Thyroid gland (tissue), 4 donors: ENCODE measurements at regions not wholly inside any gene's neighbourhood (a gene's known extent, or its start where the extent isn't known, plus 50 kb on each side); places are given as distances from the start of the nearest gene placed in this dataset.

Source experiments
- DNase-seq, 2 donors: peaks; one replicate each; pipeline ENCODE4 v3.0.0-alpha.2; 2019
- H3K27ac ChIP-seq, 3 donors: fragments of 200-600 bp; sonication (generic); 1 replicate in 2 of 3; 2 replicates in 1 of 3; pipeline ENCODE4 v1.5.1; 2016 to 2019; ENCODE audit warnings: mild to moderate bottlenecking in 1 of 3, moderate library complexity in 1 of 3
- H3K27me3 ChIP-seq: fragments of 200-600 bp; sonication (generic); one replicate; pipeline ENCODE4 v1.5.1; 2019
- H3K36me3 ChIP-seq, 2 donors: fragments of 200-600 bp; sonication (generic); one replicate each; pipeline ENCODE4 v1.5.1; 2016 to 2019
- H3K4me1 ChIP-seq, 2 donors: fragments of 200-600 bp; sonication (generic); one replicate each; pipeline ENCODE4 v1.5.1; 2017 to 2019
- H3K4me3 ChIP-seq, 3 donors: fragments of 200-600 bp; sonication (generic); replicated peaks in 1 of 3; 1 replicate in 2 of 3; 2 replicates in 1 of 3; pipeline ENCODE4 v1.5.1; 2016; ENCODE audit warnings: mild to moderate bottlenecking in 1 of 3
- H3K9me3 ChIP-seq: fragments of 200-600 bp; sonication (generic); one replicate; pipeline ENCODE4 v1.5.1; 2017
- CTCF ChIP-seq, 6 experiments: fragments of 200-600 bp in 3 of 6; fragments of 450-650 bp in 3 of 6; sonication (generic) in 3 of 6; IDR thresholded peaks; one replicate each; pipeline ENCODE4 v1.5.1; 2016 to 2019; ENCODE audit warnings: antibody characterized with exemption in 6 of 6, mild to moderate bottlenecking in 2 of 6, inconsistent platforms in 1 of 6, moderate library complexity in 1 of 6
- POLR2A ChIP-seq, 2 donors: fragments of 450-650 bp; IDR thresholded peaks; one replicate each; pipeline ENCODE4 v1.6.1; 2017; ENCODE audit warnings: antibody characterized with exemption in 2 of 2, mild to moderate bottlenecking in 2 of 2, moderate library complexity in 1 of 2
- WGBS, 2 donors: methylation state at CpG; one replicate each; pipeline ENCODE4 v1.1.5; 2017; 5-methylcytosine and 5-hydroxymethylcytosine counted together
- intact Hi-C: fragments of 100-400 bp; cut with DNase I; formaldehyde crosslinking; loops from one replicate; pipeline ENCODE4 v1.15.1; 2023

GRCh38 chr15:95923792-95924191 lies 406.7 kb upstream of the NR2F2 start:
- intact Hi-C loops: no loop called here
- Histone ChIP-seq H3K27ac (no peak overlapping the region), H3K36me3 (no peaks in the 10 kb centered on the region), H3K4me3 (no peak overlapping the region), H3K4me1 (no peaks in the 10 kb centered on the region), H3K9me3 (no peaks in the 10 kb centered on the region), H3K27me3 (no peaks in the 10 kb centered on the region)
- 89 to 91% methylated on average over 4 of the region's 4 CpGs for WGBS, 2 donors
- no peak for DNase-seq
- TF ChIP-seq POLR2A (IDR thresholded peaks at IDR 0.05): no peak
- TF ChIP-seq CTCF (IDR thresholded peaks at IDR 0.05): no peak

- no peaks in the 10 kb centered on the region for H3K9me3 ChIP-seq
- H3K4me3 ChIP-seq: no peak overlapping the region
- no peak for DNase-seq
- no peak for TF ChIP-seq POLR2A (IDR thresholded peaks at IDR 0.05)
- TF ChIP-seq CTCF (IDR thresholded peaks at IDR 0.05): no peak
- no peaks in the 10 kb centered on the region for H3K4me1 ChIP-seq
- no peak overlapping the region for H3K27ac ChIP-seq
- no peaks in the 10 kb centered on the region for H3K27me3 ChIP-seq
- WGBS, 2 donors: 88 to 93% methylated on average over 3 of the region's 3 CpGs
- no peaks in the 10 kb centered on the region for H3K36me3 ChIP-seq
- intact Hi-C loops: no loop called here
These were observed 401.7 kb upstream of the NR2F2 start for GRCh38 chr15:95928822-95929221.

GRCh38 chr15:95929232-95929846 lies 401.2 kb upstream of the NR2F2 start:
- no peaks in the 10 kb centered on the region for H3K36me3 ChIP-seq
- H3K4me3 ChIP-seq: no peak overlapping the region
- no peak for DNase-seq
- no peaks in the 10 kb centered on the region for H3K27me3 ChIP-seq
- no peaks in the 10 kb centered on the region for H3K9me3 ChIP-seq
- WGBS, 2 donors: 61 to 69% methylated on average over 7 of the region's 7 CpGs
- intact Hi-C loops: no loop called here
- no peak overlapping the region for H3K27ac ChIP-seq
- TF ChIP-seq POLR2A (IDR thresholded peaks at IDR 0.05) (no peak), CTCF (IDR thresholded peaks at IDR 0.05) (no peak)
- no peaks in the 10 kb centered on the region for H3K4me1 ChIP-seq

GRCh38 chr15:95930659-95931375 lies 399.7 kb upstream of the NR2F2 start:
- no peak overlapping the region for H3K27ac ChIP-seq
- H3K4me3 ChIP-seq: no peak overlapping the region
- intact Hi-C loops: no loop called here
- DNase-seq: no peak
- TF ChIP-seq POLR2A (IDR thresholded peaks at IDR 0.05): no peak
- no peak for TF ChIP-seq CTCF (IDR thresholded peaks at IDR 0.05)
- no peaks in the 10 kb centered on the region for H3K4me1 ChIP-seq
- H3K9me3 ChIP-seq: no peaks in the 10 kb centered on the region
- no peaks in the 10 kb centered on the region for H3K36me3 ChIP-seq
- H3K27me3 ChIP-seq: no peaks in the 10 kb centered on the region
- 69% methylated on average over 10 of the region's 10 CpGs for WGBS, 2 donors

- no peak overlapping the region for H3K27ac ChIP-seq
- intact Hi-C loops: no loop called here
- H3K9me3 ChIP-seq: no peaks in the 10 kb centered on the region
- 86 to 95% methylated on average over 3 of the region's 3 CpGs for WGBS, 2 donors
- H3K36me3 ChIP-seq: no peaks in the 10 kb centered on the region
- H3K4me3 ChIP-seq: no peak overlapping the region
- H3K27me3 ChIP-seq: no peaks in the 10 kb centered on the region
- TF ChIP-seq POLR2A (IDR thresholded peaks at IDR 0.05) (no peak), CTCF (IDR thresholded peaks at IDR 0.05) (no peak)
- H3K4me1 ChIP-seq: no peaks in the 10 kb centered on the region
- no peak for DNase-seq
These were observed 398.9 kb upstream of the NR2F2 start for GRCh38 chr15:95931619-95932018.
